ENCODE measurements at regions not wholly inside any gene's neighbourhood (a gene's known extent, or its start where the extent isn't known, plus 50 kb on each side); places are given as distances from the start of the nearest gene placed in this dataset.

- Histone ChIP-seq H3K79me2 (ENCODE audit: control insufficient read depth in 1 of 2, insufficient read depth in 2 of 2, low read length in 2 of 2) (no peaks in the 10 kb centered on the region), H3K4me2 (ENCODE audit: insufficient read depth in 1 of 2, low read depth in 2 of 2, low read length in 2 of 2) (no peak overlapping the region), H3K79me1 (ENCODE audit: low read depth, low read length) (no peaks in the 10 kb centered on the region), H2AFZ (ENCODE audit: low read length) (no peak overlapping the region), H2BK120ac (replicated peaks; ENCODE audit: low read depth, low read length) (no peak overlapping the region), H4K91ac (replicated peaks; ENCODE audit: insufficient read length, low read length) (no peak overlapping the region), H3K9ac (replicated peaks in 1 of 4; ENCODE audit: extremely low read depth in 1 of 4, low read depth in 3 of 4, low read length in 3 of 4) (no peak overlapping the region), H2BK20ac (ENCODE audit: low read length) (no peak overlapping the region), H3K9me3 (ENCODE audit: insufficient read depth in 2 of 2, low read depth in 1 of 2, low read length in 1 of 2) (peaks cover 0 to 2% of the 10 kb centered on the region in 2 experiments; a peak in 1 of 4 replicates), H4K8ac (ENCODE audit: extremely low read depth, insufficient read depth, low read length) (no peak overlapping the region), H3K4me1 (replicated peaks in 1 of 4; ENCODE audit: control insufficient read depth in 3 of 4, insufficient read depth in 4 of 4, low read length in 3 of 4) (no peaks in the 10 kb centered on the region), H3K36me3 (ENCODE audit: control insufficient read depth in 2 of 4, insufficient read depth in 4 of 4, low read length in 3 of 4) (no peaks in the 10 kb centered on the region), H3K27ac (ENCODE audit: low read depth, low read length) (no peak overlapping the region), H3K14ac (ENCODE audit: insufficient read length) (no peak overlapping the region), H3K23ac (ENCODE audit: insufficient read length) (no peak overlapping the region), H4K20me1 (replicated peaks in 1 of 2; ENCODE audit: control insufficient read depth in 1 of 2, insufficient read depth in 2 of 2, low read length in 2 of 2) (peaks cover 0 to 2% of the 10 kb centered on the region in 2 experiments), H2BK12ac (ENCODE audit: low read depth, low read length) (no peak overlapping the region), H2AK5ac (ENCODE audit: low read depth, low read length) (no peak overlapping the region), H2BK15ac (ENCODE audit: low read length) (no peak overlapping the region), H4K5ac (ENCODE audit: insufficient read length, low read depth, low read length) (no peak overlapping the region), H3K4me3 (ENCODE audit: extremely low read depth in 1 of 4, insufficient read depth in 2 of 4, low read depth in 3 of 4, low read length in 4 of 4) (no peak overlapping the region), H3K18ac (ENCODE audit: extremely low read depth, low read length) (no peak overlapping the region), H3K27me3 (replicated peaks in 1 of 4; ENCODE audit: control insufficient read depth in 3 of 4, extremely low read depth in 1 of 4, insufficient read depth in 3 of 4, low read length in 3 of 4) (no peaks in the 10 kb centered on the region; a peak in 1 of 7 replicates), H3K56ac (replicated peaks; ENCODE audit: insufficient read length, low read depth, low read length) (no peak overlapping the region), H3K4ac (replicated peaks; ENCODE audit: insufficient read length, low read depth, low read length) (no peak overlapping the region), H3K23me2 (ENCODE audit: low read depth, low read length) (peaks cover 2% of the 10 kb centered on the region; the same call in 1 of the 2 replicates), H2BK5ac (ENCODE audit: low read depth, low read length) (no peak overlapping the region)
- FAIRE-seq (peak; percentile 48), DNase-seq (ENCODE audit: low read depth in 1 of 2, low spot score in 2 of 2) (no peak)
- POLR2A ChIA-PET (ENCODE audit: partially characterized antibody): no interaction called here
- WGBS, 2 experiments (ENCODE audit: extremely low coverage in 1 of 2, insufficient coverage in 1 of 2, insufficient read length in 1 of 2, insufficient replicate concordance in 2 of 2, low coverage in 1 of 2, low lambda C conversion rate in 2 of 2, missing lambda C conversion rate in 1 of 2): 63% methylated on average over 2 of the region's 2 CpGs; no CpG with 5 or more reads in 1 of the 2 experiments
- TF ChIP-seq RAD21 (IDR thresholded peaks at IDR 0.05 in 1 of 2, conservative IDR thresholded peaks at IDR 0.05 in 1 of 2; ENCODE audit: low read depth in 2 of 2, low read length in 2 of 2) (peak; percentile 81 to 85), RBBP5 (IDR thresholded peaks at IDR 0.05; ENCODE audit: borderline replicate concordance, low read depth, low read length) (no peak)
- TF ChIP-seq, protein P1, sequence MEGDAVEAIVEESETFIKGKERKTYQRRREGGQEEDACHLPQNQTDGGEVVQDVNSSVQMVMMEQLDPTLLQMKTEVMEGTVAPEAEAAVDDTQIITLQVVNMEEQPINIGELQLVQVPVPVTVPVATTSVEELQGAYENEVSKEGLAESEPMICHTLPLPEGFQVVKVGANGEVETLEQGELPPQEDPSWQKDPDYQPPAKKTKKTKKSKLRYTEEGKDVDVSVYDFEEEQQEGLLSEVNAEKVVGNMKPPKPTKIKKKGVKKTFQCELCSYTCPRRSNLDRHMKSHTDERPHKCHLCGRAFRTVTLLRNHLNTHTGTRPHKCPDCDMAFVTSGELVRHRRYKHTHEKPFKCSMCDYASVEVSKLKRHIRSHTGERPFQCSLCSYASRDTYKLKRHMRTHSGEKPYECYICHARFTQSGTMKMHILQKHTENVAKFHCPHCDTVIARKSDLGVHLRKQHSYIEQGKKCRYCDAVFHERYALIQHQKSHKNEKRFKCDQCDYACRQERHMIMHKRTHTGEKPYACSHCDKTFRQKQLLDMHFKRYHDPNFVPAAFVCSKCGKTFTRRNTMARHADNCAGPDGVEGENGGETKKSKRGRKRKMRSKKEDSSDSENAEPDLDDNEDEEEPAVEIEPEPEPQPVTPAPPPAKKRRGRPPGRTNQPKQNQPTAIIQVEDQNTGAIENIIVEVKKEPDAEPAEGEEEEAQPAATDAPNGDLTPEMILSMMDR (IDR thresholded peaks at IDR 0.05; ENCODE audit: control extremely low read depth in 1 of 3, insufficient read depth in 1 of 3, low read depth in 1 of 3, low read length in 3 of 3): peak in 2 of 3 experiments; percentile 54 to 59; a peak in 3 of 4 replicates
- CTCF ChIA-PET (ENCODE audit: partially characterized antibody): interaction anchor here (0.8 to 6.3 kb wide), 33 partner anchors 9 to 447 kb away, joined by 3 to 103 read pairs (median 5); no protein-coding TSS in a partner anchor
These were observed 76.3 kb downstream of the FOXI2 start for GRCh38 chr10:127813290-127813689.
